ENCODE measurements at regions not wholly inside any gene's neighbourhood (a gene's known extent, or its start where the extent isn't known, plus 50 kb on each side); places are given as distances from the start of the nearest gene placed in this dataset.
"Not testable (repeated sequence)": the region's sequence is repeated elsewhere in the genome, so short reads cannot be mapped to it uniquely, and the experiment has no call there.

DNA sequence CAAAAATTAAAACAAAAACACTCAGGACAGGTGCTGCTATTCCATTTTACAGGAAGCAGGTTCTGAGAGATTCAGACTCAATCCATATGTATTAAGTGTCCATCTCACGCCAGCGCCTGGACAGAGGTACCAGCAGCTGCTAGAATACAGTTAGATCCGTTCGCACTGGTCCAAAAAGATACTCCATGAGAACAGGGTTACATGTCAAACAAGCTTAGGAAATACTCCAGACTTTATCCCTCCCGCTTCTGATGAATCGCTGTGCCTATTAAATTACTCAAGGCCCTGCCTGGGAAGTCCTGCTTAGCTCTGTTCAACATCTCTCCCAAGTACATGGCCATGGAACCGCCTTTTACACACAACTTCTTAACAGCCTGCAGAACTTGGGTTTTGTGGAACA is 50.2 kb upstream of the SLC35C1 start:
- intact Hi-C loops (cut with DNase I) = loop anchor here (10.0 kb wide), 1 partner anchor 90 kb away; the partner anchor contains the start of gene CHST1
- DNase-seq (ENCODE audit: low spot score) = no peak

DNA sequence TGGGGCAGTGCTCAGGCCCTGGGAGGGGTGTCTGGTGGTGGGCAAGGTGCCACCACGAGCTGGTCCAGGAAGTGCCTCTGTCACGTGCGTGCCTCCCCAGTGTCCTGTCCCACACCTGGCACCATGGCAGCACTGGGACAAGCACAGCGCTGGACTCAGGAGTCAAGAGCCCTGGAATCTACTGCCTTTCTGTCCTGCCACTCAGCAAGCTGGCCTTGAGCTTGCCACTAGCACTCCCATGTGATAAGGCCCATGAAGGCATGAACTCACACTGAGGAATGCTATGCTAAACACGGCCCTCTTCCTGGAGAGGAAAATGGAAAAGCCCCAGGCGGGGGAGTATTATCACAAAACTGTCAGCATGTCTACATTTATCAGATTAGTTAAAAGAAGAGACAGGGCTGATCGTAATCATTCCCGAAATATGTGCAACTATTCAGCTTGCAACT is 50.7 kb upstream of the SLC35C1 start:
- DNase-seq (ENCODE audit: low spot score) = peak; percentile 81
- intact Hi-C loops (cut with DNase I) = loop anchor here (10.0 kb wide), 1 partner anchor 89 kb away; the partner anchor contains the start of gene CHST1

DNA sequence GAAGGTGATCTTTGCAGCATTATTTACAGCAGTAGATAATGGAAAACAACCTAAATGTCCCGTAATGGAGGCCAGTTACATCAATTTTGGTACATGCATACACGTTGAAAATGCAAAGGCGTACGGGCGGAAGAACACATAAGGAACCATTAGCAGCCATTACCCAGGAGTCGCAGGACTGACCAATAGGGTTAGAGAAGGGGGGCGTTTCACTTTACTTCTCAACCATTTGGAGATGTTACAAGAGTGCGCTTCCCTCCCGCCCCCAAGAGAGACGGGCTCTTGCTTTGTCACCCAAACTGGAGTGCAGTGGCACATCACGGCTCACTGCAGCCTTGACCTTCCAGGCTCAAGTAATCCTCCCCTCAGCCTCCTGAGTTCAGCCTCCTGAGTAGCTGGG is 52.8 kb upstream of the SLC35C1 start:
- intact Hi-C loops (cut with DNase I) = loop anchor here (10.0 kb wide), 1 partner anchor 87 kb away; the partner anchor contains the start of gene CHST1
- no peak for DNase-seq (ENCODE audit: low spot score)

DNA sequence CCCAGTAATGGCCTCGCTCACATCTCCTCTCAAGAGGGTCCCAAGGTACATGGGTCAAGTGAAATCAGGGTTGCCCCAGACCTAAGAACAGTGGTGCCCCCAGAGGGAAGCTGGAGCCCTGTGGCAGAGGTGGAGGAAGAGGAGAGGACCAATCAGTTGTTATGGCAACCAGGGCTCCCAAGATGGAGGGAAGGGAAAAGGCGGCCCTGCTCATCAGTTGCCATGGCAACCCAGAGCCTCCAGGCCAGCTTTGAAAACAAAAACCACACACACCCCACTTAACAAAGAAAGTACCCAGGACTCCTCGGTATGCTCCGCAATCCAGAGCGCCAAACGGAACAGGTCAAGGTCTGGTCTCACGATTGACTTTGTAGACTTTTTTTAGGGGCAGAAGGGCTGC is 53.5 kb upstream of the SLC35C1 start:
- peak; percentile 38 for DNase-seq (ENCODE audit: low spot score)
- intact Hi-C loops (cut with DNase I) = loop anchor here (10.0 kb wide), 1 partner anchor 87 kb away; the partner anchor contains the start of gene CHST1

DNA sequence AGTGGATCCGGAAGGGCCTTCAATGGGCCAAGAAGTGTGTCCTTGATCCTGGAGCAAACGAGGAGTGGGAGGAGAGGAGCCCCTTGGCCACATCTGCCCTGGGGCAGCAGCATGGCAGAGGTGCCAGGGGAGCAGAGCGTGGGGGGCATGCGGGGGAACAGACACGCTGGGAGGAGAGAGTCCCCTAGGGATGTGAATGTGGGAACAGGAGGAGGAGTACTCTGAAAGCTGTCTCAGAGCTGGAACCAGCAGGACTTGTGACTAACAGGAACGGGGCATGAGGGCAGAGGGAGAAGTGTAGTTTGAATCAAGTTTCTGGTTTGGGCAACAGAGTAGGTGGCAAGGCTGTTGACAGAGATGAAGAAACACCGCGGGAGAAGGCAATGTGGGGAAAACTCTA is 54.5 kb upstream of the SLC35C1 start:
- intact Hi-C loops (cut with DNase I) = loop anchor here (10.0 kb wide), 1 partner anchor 86 kb away; the partner anchor contains the start of gene CHST1
- DNase-seq (ENCODE audit: low spot score) = peak; percentile 61

DNA sequence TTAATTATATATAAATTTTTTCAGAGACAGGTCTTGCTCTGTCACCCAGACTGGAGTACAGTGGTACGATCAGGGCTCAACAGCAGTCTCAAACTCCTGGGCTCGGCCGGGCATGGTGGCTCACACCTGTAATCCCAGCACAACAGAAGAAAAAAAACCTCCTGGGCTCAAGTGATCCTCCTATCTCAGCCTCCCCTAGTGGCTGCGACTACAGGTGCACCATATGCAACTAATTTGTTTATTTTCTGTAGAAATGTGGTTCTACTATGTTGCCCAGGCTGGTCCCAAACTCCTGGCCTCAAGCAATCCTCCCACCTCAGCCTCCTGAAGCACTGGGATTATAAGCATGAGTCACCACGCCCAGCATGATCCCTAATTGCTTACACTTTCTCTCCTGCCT is 56.1 kb upstream of the SLC35C1 start:
- peak; percentile 29 for DNase-seq (ENCODE audit: low spot score)
- intact Hi-C loops (cut with DNase I) = no loop called here

DNA sequence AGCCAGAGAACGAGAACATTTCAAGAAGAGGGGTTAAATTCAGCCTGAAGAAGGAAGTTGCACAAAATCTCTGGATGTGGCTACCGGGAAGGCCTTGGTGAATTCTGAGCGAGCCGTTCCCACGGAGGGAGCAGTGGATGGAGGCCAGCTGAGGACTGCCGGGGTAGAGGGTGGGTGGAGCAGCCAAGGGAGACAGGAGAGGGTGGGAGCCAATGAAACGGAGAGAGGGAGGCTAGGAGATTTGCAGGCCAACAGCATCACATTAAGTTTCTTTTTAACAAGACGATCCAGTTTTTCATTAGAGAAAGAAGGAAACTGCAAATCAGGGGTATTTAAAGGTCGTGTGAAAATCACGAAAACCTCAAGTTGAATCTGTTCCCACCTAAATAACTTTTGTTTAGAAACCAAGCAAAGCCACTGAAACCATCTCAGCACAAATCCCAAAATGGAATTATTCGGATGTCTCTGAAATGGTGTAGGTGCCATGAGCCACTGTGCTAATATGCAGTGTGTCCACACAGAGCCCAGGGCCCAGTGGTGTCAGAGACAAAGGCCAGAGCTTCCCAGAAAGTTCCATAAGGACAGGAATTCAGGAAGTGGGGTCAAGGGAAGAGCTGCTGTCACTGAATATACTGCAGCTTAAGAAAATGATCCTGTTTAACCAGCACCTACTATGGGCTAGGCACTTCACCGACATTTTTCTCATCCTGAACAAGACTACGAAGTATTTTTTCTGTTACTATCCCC is 59.7 kb upstream of the SLC35C1 start:
- intact Hi-C loops (cut with DNase I) = no loop called here

DNA sequence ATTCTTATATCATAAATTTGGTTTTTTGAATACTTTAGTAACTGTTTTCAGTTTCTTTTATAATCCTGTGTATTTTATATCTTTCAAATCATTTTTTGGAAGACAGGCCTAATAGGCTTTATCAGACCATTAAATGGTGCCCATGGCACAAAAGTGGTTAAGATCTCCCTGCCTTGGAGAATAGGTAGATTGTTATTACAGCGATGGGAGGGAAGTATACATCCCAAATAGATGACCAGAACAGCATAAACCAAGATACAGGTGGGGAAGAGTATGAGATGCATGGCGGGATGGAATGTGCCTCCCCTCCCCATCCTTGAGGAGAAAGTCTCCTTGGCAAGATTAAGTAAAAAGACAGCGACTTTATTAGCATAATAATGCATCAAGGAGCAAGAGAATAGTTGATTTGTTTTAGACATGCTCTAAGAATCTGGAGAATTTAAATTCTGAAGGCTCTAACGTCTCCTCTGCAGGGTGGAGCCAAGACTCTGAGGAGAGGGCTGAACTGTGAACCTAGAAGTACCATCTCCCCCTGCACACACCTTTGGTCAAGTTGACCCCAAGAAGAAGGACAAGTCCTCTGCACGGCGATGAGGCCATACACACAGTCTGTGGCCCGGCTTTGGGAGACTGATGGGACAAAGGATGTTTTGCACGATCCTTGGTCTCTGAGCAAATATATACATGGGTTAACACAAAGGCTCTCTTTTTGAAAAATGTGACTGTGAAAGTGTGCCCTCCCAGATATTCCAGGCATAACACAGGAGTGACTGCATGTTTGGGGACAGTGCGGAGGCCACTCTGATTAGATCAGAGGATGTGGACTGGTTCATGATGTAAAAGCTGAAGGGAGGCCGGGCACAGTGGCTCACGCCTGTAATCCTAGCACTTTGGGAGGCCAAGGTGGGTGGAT is 61.1 kb upstream of the SLC35C1 start:
- DNase-seq (ENCODE audit: low spot score) = no peak
- intact Hi-C loops (cut with DNase I) = no loop called here

More for the DNA sequence above, 59.7 kb upstream of the SLC35C1 start:
- no peak for DNase-seq (ENCODE audit: low spot score)

DNA sequence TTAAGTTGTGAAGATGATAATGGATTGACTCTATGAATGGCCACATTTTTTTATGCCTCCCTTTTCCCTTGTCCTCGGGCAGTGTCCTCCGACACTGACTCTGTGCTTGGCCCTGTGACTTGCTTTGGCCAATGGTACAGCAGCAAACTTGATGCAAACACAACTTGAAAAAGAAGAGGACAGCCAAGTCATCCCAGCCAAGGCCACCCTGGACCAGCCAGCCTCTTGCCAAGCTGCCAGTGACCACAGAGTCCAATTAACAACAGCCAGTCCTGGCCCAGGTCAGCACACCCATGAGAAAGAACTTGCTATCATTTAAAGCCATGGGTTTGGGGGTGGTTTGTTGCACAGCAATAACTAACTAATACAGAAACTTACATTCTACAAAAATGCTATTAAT is 63.4 kb upstream of the SLC35C1 start:
- intact Hi-C loops (cut with DNase I) = no loop called here
- no peak for DNase-seq (ENCODE audit: low spot score)

DNA sequence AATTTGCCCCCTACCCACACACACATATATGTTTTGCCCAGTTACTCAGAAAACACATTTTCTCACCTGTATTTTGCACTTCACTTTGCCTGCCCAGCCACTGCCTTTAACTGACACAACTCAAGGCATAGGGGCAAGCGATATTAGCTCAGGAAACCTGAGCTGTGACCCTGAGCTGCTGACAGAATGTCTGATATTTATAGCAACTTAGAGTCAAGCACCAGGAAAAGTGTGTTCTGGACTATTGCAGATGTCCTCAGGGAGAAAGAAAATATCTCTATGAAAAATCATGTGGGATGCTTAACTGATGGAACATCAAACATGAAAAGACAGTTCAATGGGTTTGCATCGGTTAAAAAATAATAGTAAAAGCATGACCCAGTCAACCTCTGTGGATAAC is 63.9 kb upstream of the SLC35C1 start:
- DNase-seq (ENCODE audit: low spot score) = no peak
- intact Hi-C loops (cut with DNase I) = no loop called here

DNA sequence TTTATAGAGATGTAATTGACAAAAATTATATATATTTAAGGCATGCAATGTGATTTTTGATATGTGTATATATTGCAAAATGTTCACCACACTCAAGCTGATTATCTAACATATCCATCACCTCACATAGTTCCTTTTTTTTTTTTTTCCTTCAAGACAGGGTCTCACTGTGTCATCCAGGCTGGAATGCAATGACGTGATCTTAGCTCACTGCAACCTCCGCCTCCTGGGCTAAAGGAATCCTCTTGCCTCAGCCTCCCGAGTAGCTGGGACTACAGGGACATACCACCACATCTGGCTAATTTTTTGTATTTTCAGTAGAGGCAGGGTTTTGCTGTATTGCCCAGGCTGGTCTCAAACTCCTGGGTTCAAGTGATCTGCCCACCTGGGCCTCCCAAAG is 65.1 kb upstream of the SLC35C1 start:
- intact Hi-C loops (cut with DNase I) = no loop called here
- no peak for DNase-seq (ENCODE audit: low spot score)

DNA sequence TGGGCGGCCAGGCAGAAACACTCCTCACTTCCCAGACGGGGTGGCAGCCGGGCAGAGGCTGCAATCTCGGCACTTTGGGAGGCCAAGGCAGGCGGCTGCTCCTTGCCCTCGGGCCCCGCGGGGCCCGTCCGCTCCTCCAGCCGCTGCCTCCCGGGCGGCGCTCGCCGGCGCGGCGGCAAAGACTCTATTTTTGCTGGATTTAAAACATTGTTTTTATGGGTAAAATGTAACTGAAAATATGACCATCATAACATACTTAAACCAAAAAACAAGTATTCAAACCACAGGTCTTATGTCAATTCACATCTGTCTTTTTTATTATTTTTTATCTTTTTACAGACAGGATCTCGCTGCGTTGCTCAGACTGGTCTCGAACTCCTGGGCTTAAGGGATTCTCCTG is 65.9 kb upstream of the SLC35C1 start:
- DNase-seq (ENCODE audit: low spot score); intact Hi-C loops (cut with DNase I): not testable (repeated sequence)

DNA sequence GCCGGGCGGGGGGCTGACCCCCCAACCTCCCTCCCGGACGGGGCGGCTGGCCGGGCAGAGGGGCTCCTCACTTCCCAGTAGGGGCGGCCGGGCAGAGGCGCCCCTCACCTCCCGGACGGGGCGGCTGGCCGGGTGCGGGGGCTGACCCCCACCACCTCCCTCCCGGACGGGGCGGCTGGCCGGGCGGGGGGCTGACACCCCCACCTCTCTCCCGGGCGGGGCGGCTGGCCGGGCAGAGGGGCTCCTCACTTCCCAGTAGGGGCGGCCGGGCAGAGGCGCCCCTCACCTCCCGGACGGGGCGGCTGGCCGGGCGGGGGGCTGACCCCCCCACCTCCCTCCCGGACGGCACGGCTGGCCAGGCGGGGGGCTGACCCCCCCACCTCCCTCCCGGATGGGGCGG is 66.8 kb upstream of the SLC35C1 start:
- intact Hi-C loops (cut with DNase I); DNase-seq (ENCODE audit: low spot score): not testable (repeated sequence)

DNA sequence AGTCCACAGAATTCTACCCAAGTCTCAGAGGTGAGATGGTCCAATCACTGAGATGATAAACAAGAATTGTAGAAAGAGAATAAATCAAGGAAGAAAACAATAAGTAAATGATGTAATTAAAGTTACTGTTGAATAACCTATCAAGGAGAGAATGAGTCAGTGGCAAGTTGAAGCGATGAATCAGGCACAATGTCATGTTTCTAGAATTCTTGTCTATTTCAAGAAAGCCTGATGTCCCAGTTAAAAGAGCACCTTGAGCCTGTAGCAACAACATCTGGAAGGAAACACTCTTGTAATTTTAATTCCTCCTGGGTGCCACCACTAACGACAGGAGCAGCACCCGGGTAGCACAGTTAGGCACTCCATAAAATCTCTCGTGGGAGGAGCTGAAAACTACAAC is 67.9 kb upstream of the SLC35C1 start:
- no peak for DNase-seq (ENCODE audit: low spot score)
- intact Hi-C loops (cut with DNase I) = no loop called here

DNA sequence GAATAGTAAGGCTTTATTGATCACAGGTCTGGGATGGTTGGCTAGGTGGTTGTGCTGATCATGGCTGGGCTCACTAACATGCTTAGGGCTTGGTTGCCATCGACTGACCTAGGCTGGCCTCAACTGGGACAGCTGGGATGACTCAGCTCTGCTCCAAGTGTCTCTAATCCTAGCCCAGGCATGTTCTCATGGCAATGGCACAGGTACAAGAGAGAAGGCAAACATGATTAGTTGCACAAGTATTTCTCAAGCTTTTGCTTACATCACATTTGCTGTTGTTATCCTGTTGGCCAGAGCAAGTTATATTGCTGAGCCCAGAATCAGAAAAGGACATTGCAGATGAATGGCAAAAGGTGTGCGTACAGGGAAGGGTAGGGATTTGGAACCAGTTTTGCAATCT is 68.5 kb upstream of the SLC35C1 start:
- intact Hi-C loops (cut with DNase I) = no loop called here

DNA sequence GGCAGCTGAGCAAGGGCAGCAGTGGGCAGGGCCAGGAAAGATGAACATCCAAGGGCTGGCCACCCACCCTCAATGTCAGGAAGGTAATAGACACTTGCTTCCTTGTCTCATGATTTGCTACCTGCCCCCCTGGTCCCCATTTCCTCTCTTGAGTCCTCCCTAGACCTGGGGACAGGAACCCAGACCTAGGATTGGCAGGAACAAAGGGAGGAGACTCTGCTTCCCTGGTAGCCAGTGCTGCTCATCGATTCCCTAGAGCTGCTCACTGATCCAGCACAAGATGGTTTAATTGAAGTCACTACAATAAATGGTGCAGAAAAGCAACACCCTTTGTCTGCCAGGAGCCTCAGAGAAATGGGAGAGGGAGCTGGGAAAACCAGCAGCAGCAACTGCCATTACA is 67.8 kb upstream of the CHST1 start:
- intact Hi-C loops (cut with DNase I) = no loop called here
- peak; percentile 38 for DNase-seq (ENCODE audit: low spot score)

More for the DNA sequence above, 68.5 kb upstream of the SLC35C1 start:
- DNase-seq (ENCODE audit: low spot score) = peak; percentile 17

DNA sequence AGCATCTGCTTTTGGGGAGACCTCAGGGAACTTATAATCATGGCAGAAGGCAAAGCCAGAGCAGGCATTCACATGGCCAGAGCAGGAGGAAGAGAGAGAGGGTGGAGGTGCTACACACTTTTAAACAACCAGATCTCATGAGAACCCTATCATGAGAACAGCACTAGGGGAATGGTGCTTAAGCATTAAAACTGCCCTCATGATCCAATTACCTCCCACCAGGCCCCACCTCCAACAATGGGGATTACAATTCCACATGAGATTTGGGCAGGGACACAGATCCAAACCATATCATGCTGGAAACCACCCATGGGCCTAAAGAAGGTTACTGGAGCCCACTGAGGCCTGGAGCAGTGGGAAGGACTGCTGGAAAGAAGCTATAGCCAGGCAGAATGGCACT is 66.9 kb upstream of the CHST1 start:
- DNase-seq (ENCODE audit: low spot score) = peak; percentile 27
- intact Hi-C loops (cut with DNase I) = no loop called here

DNA sequence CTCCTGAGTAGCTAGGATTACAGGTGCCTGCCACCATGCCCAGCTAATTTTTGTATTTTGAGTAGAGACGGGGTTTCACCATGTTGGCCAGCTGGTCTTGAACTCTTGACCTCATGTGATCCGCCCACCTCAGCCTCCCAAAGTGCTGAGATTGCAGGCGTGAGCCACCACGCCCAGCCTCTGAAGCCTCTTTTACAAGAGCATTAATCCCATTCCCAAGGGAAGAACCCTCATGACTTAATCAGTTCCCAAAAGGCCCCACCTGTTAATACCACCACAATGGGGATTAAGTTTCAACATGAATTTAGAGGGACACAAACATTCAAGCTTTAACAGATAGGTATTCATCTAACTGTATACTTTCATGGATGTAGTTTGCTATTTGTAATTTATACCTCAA is 65.7 kb upstream of the CHST1 start:
- intact Hi-C loops (cut with DNase I) = not testable (repeated sequence)

DNA sequence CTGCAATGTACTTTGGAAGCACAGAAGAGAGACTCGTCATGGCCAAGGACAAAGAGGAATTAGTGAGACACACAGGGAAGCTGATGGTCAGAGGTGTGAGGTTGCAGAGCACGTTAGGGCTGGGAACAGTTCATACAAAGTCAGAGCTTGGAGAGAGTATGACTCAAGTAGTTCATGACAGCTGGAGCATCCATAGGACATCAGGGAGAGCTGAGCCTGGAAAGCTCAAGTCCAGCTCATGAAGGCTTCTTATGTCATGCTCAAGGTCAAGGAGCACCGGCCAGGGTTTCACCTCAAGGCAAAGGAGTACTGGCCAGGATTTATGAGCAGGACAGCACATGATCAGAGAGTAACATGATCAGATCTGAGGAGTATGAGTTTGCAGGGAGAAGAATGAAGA is 64.6 kb upstream of the CHST1 start:
- intact Hi-C loops (cut with DNase I) = no loop called here

More for the DNA sequence above, 65.7 kb upstream of the CHST1 start:
- not testable (repeated sequence) for DNase-seq (ENCODE audit: low spot score)

DNA sequence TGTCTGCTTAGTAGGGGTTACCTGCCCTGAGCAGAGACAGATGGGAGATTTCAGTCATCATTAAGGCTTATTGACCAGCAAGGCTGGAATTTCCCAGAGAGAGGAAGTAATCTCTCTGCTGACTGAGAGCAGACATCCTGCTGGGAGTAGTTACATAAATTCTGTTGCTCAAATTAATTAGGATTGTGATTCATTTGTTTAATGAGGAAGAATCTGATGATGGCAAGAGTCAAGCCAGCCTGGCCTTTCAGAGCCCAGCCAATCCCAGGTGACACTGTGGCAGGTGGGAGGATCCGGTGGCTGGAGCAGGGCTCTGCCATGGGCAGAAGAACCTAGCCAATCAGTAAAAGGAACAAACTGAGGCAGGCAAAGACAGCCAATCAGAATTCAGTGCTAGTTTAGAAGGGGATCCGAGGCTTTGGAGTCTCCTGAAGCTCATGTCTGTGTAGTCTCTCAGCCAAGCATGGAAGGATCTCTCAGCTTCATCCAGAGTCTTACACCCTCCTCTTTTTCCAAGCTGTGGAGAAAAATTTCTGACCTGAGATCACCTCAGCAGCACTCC is 61.2 kb upstream of the CHST1 start:
- no peak for DNase-seq (ENCODE audit: low spot score)
- intact Hi-C loops (cut with DNase I) = no loop called here

More for the DNA sequence above, 64.6 kb upstream of the CHST1 start:
- no peak for DNase-seq (ENCODE audit: low spot score)
